HT1080 (cell line): ENCODE measurements at regions not wholly inside any gene's neighbourhood (a gene's known extent, or its start where the extent isn't known, plus 50 kb on each side); places are given as distances from the start of the nearest gene placed in this dataset.
A peak's percentile ranks its signal among the peaks of the same experiment; 100 is the strongest.

ENCODE experiments used
- DNase-seq: peaks from one replicate; pipeline ENCODE4 v3.0.0-alpha.2; 2015; ENCODE audit warnings: low read depth

DNA sequence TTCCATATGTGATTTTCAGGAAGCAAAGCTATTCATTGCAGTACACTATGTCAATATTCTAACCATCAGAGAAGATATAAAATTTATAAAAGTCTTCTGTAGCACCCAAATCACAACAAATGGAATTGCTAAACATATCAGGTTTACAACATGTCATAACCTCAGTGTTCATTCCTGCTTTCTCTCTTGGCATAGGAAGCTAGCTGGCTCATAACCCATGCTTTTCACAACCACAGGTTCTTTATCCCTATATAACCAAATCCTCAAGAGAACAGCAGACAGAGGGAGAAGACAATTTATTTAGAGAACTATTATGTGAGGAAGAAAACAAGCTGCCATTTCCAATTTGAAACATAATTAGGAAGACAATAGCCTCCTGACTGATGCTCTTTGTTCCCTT, 997.0 kb upstream of the ACVR2A start:
- no peak for DNase-seq

DNA sequence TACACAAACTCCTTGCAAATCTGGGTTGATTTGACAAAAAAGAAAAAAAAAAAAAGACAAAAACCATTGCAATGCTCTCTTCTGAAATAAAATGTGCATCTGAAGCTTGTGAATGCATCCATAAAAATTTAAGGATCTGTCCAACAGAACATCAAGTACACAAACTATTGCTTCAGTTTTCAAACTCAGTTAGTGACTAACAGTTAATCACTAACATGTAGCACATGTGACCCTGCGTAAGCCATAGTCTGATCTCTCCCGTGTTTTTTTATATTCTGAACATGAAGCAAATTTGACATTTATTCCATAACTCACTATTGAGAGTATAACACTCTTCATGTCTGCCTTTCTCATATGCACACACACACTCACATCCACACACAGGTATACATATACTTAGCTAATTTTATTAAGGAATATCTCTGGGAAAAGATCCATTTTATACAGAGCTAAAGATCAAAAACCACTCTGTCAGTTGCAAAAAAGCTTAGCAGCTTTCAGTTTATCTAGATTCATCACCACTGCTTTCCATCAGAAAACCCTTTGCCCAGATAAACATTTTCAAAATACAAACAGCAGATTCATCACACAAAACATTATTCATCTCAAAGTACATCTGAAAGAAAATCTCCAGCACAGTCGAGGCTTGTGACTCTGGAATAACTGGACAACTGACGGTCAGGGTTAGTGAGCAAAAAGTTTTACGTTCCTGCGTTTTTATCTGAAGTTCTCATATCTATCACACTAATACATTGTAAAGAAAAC, 1000.4 kb upstream of the ACVR2A start:
- DNase-seq = peak; percentile 37

DNA sequence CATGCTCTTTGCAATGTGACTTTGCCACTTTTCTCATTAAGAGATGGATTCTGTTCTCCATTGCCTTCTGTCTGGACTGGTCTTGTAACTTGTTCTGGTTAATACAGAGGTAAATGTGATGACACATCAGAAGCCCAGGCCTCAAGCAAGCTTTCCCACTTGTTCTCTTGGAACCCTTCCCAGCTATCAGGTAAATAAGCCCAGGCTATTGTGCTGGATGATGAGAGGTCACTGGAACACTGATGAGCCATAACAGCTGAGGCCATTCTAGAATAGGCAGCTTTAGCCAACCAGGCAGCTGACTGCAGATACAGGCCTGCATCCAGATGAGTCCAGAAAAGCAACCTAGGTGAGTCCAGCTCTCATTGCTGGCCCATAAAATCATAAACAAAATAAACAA, 1007.0 kb upstream of the ACVR2A start:
- peak; percentile 61 for DNase-seq

DNA sequence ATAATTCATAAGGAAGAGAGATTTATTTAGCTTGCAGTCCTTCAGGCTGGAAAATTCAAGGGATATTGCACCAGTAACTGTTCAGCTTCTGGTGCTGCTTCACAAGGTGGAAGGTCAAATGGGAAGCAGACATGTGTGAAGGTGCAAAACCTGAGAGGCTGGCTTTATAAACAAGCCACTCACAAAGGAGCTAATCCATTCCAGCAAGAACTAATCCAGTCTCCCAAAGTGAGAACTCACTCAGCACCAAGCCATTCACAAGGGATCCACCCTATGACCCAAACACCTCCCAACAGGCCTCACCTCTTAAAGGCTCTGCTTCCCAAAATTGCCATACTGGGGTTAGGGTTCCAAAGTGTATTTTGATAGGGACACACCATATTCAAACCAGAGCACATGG, 1018.4 kb upstream of the ACVR2A start:
- no peak for DNase-seq

DNA sequence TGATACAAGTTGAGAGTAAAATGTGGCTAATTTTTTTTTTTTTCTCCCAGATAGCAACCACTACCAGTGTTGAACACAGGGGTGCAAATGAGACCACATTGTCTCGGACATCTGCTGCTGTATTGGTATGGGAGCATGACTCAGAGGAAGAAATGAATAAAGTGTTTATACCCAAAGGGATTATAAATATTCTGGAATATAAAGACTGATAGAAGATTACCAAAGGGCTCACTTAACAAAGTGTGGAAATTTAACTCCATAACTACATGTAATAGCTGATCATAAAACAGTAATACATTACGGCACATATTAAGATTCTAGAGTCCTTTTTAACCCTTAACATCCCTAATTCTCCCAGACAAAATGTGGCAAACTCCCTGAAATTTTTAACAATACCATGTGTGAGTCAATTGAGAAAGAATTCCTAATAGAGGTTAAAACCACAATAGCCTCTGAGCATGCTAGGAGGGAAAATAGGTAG, 1023.0 kb upstream of the ACVR2A start:
- peak; percentile 71 for DNase-seq

DNA sequence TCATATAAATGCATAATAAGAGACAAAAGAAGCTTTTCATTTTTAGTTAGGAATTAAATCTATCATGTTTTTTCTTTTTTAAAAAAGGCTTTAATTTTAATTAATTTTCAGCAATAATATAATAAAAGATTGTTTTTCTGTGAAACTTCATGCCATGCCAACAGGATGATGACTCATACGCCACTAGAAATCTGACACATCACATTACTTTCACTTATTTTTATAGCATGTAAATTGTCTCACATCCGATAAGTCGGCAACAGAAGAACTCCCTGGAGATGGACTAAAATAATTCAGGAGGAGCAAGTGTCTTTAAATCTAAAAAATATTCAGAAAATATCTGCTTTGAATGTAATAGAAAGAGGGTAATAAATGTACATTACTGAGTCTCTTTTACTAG, 1024.2 kb upstream of the ACVR2A start:
- DNase-seq = peak; percentile 66

DNA sequence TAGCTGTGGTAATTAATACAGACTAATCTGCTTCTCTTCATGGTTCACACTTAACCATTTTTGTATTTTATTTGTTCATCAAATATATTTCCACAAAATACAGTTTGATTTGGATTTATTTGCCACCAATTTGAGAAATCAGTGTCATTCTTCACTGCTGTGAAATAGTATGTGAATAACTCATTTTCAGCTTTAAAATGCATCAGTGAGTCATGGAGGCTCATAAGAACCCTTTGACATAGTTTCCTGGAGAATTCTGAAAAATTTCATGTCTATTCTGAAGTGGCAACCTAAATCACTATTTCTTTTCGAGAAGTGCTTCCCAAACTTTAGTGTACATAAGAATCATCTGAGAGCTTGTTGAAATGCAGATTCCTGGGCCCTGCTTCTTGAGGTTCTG, 1026.7 kb upstream of the ACVR2A start:
- peak; percentile 18 for DNase-seq

DNA sequence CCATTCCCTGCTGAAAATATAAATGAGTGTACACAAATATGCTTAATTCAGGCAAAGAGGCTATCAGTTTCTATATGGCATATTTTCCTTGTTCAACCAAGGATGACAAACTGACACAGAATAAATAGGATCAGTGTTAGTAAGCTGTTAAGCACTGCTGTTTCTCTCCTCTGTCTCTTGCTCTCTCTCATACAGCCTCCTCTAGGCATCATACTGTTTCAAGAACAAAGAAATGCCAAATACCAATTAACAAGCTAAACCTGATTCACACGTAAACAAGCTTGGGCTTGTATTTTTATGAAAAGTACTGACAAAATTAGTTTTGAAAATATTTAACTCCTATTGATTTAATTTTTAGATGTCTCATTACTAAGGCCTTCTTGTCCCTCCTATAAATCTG, 1027.2 kb upstream of the ACVR2A start:
- DNase-seq = no peak

DNA sequence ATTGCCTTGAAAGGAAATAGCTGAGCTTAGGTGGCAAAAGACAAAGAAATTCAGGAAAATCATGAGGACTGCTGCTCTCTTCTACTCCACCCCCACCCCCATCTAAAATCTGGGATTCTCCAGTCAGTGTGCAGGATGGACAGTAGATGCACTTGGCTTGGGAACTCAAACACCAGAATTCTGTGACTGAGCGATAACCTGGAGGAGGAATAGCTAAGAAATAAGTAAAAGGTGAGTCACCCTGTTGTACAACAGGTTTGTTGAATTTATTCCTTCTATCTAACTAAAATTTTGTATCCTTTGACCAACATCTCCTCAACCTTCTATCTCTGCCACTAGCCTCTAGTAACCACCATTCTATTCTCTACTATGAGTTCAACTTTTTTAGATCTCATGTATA, 1029.9 kb upstream of the ACVR2A start:
- DNase-seq = peak; percentile 21

DNA sequence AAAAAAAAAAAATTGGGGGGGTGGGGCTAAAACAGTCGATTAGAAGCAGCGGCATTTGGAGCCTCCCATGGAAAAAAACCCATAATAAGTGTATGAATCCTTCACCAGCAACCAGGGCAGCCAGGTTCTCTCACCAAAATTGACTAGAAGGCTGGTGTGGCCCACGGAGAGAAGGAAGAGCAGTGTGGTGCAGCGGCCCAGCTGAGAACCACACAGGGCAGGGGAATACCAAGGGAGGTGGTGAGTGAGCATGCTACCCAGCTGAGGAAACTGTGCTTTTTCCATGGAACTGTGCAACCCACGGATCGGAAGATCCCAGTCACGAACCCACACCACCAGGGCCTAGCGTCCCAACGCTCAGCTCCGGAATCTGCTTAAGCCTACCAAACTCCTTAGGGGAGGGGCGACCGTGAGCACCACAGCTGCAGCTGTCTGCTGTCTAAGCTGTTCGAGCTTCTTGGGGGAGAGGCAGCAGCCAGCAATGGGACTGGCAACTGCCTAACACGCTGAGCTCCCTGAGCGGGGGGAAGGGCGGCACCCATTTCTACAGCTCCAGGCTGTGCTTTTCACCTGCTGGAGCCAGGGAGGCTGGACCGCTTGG, 1037.2 kb upstream of the ACVR2A start:
- DNase-seq = no peak

DNA sequence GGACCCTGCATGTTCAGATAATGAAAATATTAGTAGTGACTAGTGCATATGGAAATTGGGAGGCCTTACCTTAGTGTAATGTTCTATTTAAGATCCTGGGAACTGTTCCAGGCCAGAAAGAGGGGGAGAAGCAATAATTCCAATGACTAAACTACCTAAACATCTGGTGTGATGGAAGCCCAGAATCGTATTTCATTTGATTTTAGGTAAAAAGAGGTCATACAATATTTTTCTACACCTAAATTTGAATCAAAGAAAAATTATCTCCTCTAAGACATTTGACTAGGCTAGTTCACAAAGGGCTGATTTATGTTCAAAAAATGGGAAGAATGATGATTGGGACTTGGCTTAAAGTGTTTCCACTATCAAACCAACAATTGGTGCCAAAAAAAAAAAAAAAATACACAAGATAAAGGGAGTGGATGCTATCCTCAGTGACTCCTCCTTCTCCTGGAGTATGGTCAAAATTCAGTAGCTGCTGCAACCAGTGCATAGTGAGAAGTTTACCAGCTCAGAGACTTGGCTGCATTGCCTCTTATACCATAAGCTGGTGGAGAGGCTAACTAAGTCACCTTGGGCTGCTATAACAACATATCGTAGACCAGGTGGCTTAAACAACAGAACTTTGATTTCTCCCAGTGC, 1038.3 kb upstream of the ACVR2A start:
- peak; percentile 18 for DNase-seq

DNA sequence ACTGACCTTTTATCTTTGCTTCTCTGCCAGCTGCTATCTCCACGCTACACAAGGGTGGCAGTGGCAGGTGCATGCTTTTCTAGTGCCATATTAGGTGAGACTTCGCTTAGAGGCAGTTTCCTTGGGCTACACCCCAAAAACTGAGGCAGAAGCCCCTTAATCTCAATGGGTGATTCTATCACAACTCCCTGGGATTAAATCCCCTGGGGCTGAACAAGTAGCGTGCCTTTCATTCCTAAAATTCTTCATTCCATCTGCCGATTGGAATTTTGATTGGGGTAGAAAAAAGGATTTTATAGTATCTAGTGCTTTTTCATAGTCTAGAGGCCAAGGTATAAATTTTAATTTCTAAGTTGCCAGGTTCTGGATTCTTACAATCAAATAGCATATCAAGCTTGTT, 1040.5 kb upstream of the ACVR2A start:
- no peak for DNase-seq

DNA sequence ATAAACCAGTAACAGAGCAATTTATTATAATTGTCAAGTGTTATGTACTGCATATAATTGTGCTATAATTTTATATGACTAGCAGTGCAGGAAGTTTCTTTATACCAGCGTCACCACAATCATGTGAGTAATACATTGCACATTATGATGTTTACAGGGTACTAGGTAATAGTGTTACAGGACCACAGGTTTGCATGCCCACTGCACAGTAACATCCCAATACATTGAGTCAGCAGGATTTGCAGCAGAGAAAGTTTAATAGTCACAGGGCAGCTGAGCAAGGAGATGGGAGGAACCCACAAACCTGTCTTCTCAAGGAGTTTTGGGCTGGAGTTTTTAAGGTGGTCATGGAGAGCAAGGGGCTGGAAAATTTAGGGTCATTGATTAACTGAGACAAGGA, 1042.9 kb upstream of the ACVR2A start:
- peak; percentile 59 for DNase-seq

DNA sequence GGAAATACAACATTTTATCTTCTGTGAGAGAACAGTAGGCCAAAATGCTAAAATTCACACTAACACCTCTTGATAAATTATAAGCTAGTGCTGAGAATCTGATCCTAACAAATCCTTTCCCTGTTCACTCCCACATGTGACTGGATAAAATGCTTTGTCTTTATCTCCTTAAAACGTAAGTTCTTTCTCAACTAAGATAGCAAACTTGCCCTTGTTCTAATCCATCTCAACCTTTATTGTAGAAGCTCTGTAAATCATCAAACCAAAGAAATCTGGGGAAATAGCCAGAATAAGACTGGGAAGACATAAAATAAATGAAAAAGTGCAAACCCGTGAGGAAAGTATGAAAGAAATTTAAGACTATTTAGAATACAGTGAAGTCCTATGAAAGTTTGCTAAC, 1058.4 kb upstream of the ACVR2A start:
- no peak for DNase-seq

DNA sequence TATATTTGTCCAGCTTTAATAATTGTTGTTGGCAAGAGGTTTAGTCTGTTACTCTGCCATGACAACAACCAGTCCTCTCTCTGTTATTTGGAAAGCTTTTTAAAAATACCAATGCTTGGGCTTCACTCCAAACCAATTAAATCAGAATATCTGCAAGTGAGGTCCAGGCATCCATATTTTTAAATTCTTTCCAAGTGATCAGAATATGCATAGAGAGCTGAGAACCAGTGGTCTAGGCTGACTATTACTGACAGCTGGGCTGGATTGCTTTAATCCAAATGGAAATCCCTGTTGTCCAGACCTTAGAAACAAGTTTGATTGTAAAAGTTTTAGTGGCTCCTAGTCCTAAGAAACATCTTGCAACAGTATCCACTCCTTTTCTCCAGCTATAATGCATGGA, 1059.7 kb upstream of the ACVR2A start:
- DNase-seq = no peak

DNA sequence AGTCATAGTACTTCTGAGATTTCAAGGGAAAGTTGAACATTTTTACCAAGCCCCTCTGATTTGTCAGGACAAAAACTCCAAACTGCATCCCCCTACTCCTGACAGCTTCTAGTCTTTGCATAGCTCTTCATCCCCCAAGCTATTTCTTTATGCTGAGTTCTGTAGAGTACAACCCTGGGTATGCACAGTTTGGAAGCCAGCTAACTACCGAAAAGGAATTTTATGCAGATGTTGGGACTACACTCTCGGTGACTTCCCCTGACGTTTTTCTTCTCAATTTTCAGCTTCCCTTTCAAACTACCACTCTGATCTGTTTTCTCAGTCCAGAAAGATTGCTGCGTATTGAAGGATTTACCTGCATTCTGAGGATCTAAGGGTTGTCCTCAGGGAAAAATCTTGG, 1060.2 kb upstream of the ACVR2A start:
- no peak for DNase-seq

DNA sequence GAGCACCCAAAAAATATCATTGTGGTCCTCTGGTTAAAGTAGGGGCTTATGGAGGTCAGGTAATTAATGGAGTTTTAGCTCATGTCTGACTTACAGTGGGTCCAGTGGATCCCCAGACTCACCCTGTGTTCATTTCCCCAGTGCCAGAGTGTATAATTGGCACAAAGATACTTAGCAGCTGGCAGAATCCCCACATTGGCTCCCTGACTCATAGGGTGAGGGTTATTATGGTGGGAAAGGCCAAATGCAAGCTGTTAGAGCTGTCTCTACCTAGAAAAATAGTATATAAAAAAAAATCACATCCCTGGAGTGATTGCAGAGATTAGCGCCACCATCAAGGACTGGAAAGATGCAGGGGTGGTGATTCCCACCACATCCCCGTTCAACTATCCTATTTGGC, 1067.6 kb upstream of the ACVR2A start:
- no peak for DNase-seq

DNA sequence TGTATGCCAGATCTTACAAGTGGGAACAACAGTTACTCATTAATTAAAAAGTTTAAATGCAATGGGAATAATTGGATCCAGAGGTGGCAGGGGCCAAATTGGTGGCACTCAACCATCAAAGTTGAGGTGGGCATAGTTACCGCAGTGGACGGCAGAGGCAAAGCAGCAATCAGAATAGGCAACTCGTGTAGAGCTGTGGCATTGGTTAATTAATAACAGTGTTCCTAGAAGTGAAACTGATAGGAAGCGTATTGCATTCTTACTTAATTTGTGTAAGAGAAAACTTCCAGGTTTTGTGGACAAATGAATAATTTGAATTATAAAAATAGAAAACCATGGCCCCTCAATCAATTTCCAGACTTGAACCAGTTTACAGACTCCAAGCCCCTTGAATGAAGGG, 1068.2 kb upstream of the ACVR2A start:
- no peak for DNase-seq

DNA sequence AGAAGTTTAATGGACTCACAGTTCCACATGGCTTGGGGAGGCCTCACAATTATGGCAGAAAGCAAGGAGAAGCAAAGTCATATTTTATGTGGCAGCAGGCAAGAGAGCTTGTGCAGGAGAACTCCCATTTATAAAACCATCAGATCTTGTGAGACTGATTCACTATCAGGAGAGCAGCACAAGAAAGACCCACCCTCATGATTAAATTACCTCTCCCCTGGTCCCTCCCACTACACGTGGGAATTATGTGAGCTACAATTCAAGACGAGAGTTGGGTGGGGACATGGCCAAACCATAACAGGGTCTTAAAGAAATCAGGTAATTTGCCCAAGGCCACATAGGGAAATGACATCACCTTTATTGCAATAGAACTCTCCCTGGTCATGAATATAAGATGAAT, 1073.3 kb upstream of the ACVR2A start:
- no peak for DNase-seq

DNA sequence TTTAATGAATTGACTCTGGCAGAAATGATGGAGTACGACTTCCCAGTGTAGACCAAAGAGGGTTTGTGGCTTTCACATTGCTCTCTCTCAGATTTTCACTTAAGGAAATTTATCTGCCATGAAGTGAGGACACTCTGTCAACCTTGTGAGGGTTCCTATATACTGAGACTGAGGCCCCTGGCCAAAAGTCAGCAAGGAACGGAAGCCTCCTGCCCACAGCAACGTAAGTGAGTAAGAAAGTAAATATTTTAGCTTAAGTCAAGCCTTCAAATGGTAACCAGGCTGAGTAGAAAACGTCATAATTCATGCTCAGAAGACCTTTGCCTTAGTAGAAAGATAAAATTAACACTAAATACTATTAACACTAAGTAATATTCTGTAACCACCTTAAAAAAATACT, 1080.5 kb upstream of the ACVR2A start:
- DNase-seq = peak; percentile 75

DNA sequence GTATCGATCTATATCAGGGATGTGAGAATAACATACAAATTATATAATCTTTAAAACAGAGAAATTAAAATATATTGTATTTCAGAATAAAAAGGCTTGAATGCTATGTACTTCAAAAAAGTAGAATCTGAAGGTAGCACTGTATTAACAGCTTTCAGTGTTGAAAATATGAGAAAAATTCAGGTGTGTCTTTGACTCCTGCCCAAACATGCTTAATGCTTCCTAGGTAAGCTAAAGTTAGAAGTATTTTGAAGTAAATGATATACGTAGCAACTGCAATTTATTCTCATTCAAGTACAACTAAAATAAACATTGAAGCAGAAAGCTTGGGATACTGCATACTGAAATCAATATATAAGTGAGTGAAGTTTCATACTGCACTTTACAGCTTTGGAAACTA, 1082.0 kb upstream of the ACVR2A start:
- no peak for DNase-seq

DNA sequence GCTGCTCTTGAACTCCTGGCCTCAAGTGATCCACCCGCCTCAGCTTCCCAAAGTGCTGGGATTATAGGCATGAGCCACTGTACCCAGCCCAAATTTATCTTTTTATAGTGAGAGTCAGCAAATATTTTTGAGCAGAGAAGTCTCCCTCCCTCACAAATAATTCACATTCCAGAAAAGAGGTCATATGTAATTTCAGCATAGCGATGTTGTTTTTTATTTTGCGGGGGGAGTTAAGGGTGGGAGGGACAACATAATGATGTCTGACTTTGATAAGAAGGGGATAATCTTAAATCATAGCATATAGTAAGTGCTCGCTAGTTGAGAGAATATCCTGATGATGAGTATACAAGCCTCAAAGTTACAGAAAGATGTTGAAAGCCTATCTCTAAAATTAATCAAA, 1090.2 kb upstream of the ACVR2A start:
- no peak for DNase-seq

DNA sequence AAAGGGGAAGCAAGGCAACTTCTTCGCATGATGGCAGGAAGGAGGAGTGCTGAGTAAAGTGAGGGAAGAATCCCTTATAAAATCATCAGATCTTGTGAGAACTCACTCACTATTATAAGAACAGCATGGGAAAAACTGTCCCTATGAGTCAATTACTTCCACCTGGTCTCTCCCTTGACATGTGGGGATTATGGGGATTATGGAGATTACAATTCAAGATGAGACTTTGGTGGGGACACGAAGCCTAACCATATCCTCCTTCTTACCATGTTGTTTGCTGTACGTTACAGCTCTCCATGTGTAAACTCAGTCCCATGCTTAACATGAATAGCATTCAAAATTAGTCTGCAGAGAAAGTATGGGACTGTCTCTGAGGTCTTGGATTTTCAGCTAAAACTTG, 1096.8 kb upstream of the ACVR2A start:
- DNase-seq = no peak
